GM21723 (cell line): ENCODE measurements at regions not wholly inside any gene's neighbourhood (a gene's known extent, or its start where the extent isn't known, plus 50 kb on each side); places are given as distances from the start of the nearest gene placed in this dataset.
"Not testable (repeated sequence)": the region's sequence is repeated elsewhere in the genome, so short reads cannot be mapped to it uniquely, and the experiment has no call there.

ENCODE experiments used
- ATAC-seq: cut with Tn5 transposase; IDR thresholded peaks from one replicate; pipeline ENCODE4 v1.9.1; 2021; ENCODE audit warnings: mild to moderate bottlenecking, moderate library complexity; ENCODE audit not compliant: unreplicated experiment

- ATAC-seq = no peak
Measured at GRCh38 chr13:90329641-90330040, 1017.8 kb upstream of the MIR17HG start.

GRCh38 chr13:90331974-90332373, 1015.5 kb upstream of the MIR17HG start:
- no peak for ATAC-seq

GRCh38 chr13:90336507-90336906, 1011.0 kb upstream of the MIR17HG start:
- ATAC-seq = no peak

- ATAC-seq = not testable (repeated sequence)
Measured at GRCh38 chr13:90341348-90341747, 1006.1 kb upstream of the MIR17HG start.

- not testable (repeated sequence) for ATAC-seq
Measured at GRCh38 chr13:90348477-90349136, 998.9 kb upstream of the MIR17HG start.

- ATAC-seq = no peak
Measured at GRCh38 chr13:90352763-90353162, 994.7 kb upstream of the MIR17HG start.

GRCh38 chr13:90355162-90355751, 992.2 kb upstream of the MIR17HG start:
- ATAC-seq = no peak

- no peak for ATAC-seq
Measured at GRCh38 chr13:90360785-90361184, 986.7 kb upstream of the MIR17HG start.

- no peak for ATAC-seq
Measured at GRCh38 chr13:90362707-90363106, 984.8 kb upstream of the MIR17HG start.

- ATAC-seq = no peak
Measured at GRCh38 chr13:90365130-90365529, 982.4 kb upstream of the MIR17HG start.

GRCh38 chr13:90374168-90374567, 973.3 kb upstream of the MIR17HG start:
- ATAC-seq = no peak

- ATAC-seq = no peak
Measured at GRCh38 chr13:90375851-90376250, 971.6 kb upstream of the MIR17HG start.

- no peak for ATAC-seq
Measured at GRCh38 chr13:90382425-90382824, 965.1 kb upstream of the MIR17HG start.

- no peak for ATAC-seq
Measured at GRCh38 chr13:90385781-90386489, 961.6 kb upstream of the MIR17HG start.

- no peak for ATAC-seq
Measured at GRCh38 chr13:90388887-90389452, 958.5 kb upstream of the MIR17HG start.

- ATAC-seq = no peak
Measured at GRCh38 chr13:90389537-90389936, 958.0 kb upstream of the MIR17HG start.

GRCh38 chr13:90393408-90393807, 954.1 kb upstream of the MIR17HG start:
- no peak for ATAC-seq

- ATAC-seq = no peak
Measured at GRCh38 chr13:90395348-90395747, 952.1 kb upstream of the MIR17HG start.

GRCh38 chr13:90395846-90396245, 951.6 kb upstream of the MIR17HG start:
- ATAC-seq = no peak

GRCh38 chr13:90396266-90396665, 951.2 kb upstream of the MIR17HG start:
- no peak for ATAC-seq

- ATAC-seq = no peak
Measured at GRCh38 chr13:90397503-90397902, 950.0 kb upstream of the MIR17HG start.

- no peak for ATAC-seq
Measured at GRCh38 chr13:90400372-90400771, 947.1 kb upstream of the MIR17HG start.
